Stimulated activated CD8-positive, alpha-beta memory T cell treated with anti-CD3 and anti-CD28 coated beads, Interleukin-15, amount 100 ng/mL, for 4 hours (primary cell): ENCODE measurements at regions not wholly inside any gene's neighbourhood (a gene's known extent, or its start where the extent isn't known, plus 50 kb on each side); places are given as distances from the start of the nearest gene placed in this dataset.
A peak's percentile ranks its signal among the peaks of the same experiment; 100 is the strongest.
"Not testable (repeated sequence)": the region's sequence is repeated elsewhere in the genome, so short reads cannot be mapped to it uniquely, and the experiment has no call there.

ENCODE experiments used
- DNase-seq, 2 donors: peaks; one replicate each; pipeline ENCODE4 v3.0.0-alpha.2; 2020; ENCODE audit warnings: low read depth in 2 of 2

DNA sequence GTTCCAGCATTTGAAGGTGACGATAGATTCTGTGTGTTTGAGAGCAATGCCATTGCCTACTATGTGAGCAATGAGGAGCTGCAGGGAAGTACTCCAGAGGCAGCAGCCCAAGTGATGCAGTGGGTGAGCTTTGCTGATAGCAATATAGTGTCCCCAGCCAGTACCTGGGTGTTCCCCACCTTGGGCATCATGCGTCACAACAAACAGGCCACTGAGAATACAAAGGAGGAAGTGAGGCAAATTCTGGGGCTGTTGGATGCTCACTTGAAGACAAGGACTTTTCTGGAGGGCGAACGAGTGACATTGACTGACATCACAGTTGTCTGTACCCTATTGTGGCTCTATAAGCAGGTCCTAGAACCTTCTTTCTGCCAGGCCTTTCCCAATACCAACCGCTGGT is 142.0 kb downstream of the PLS3 start:
- DNase-seq = no peak

DNA sequence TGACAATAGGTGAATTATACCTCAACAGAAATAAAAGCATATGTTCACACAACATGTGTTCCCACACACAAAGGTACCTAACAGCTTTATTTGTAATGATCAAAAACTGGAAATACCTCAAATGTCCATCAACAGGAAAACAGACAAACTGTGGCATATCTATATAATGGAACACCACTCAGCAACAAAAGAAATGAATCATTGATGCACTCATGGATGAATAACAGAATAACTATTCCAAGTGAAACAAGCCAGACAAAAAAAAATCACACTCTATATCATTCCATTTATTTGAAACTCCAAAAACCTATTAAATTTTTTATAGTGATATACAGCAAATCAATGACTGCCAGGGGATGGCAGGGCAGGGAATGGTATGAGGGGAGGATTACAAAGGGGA is 148.1 kb downstream of the PLS3 start:
- DNase-seq = no peak

DNA sequence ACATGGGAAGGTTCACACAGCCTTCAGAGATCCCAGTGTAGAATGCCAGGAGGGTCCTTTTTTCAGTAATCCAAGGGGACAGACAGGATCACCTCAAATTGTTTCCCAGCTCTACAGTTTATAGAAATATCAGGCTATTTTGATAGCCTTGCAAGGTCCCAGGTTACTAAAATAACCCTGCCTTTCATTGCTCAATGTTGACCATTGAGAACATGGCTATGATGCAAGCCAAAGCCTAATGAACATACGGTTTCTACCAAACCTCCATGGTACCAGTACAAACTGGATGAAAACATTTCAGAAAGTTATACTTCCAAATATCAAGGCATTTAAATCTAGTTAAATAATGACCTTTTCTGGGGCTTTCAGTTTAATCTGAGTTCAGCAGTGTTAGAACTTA is 151.5 kb downstream of the PLS3 start:
- no peak for DNase-seq

DNA sequence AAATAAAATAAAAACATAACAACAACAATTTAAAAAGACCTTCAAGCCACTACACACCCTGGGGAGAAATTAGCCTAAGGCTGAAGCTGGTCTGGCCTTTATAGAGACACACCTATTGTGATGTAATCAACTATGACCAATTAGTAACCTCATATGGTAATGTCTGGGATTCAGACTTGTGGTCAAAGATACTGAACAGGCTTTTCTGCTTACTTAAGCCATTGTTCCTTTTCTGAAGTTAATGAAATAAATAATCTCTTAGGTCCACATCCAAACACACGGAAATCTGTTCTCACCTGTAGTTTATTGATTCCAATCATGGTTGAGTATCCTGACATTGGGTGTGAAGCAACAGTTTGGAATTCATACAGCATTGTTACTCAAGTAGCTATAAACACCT is 152.5 kb downstream of the PLS3 start:
- DNase-seq = no peak

DNA sequence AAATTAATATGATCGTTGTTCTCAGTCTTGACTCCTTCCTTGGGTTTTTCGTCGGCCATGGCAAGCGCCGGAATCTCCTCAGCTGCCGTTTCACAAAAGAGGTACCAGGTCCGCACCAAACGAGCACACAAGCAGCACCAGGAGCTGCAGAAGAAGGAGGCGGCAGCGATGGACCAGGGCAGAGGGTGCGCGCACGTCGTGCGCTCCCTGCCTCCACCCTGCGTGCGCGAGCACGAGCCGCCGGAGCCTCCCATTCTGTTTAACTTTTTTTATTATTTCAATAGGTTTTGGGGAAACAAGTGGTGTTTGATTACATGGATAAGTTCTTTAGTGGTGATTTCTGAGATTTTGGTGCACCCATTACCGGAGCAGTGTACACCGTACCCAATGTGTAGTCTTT is 158.2 kb downstream of the PLS3 start:
- no peak for DNase-seq

DNA sequence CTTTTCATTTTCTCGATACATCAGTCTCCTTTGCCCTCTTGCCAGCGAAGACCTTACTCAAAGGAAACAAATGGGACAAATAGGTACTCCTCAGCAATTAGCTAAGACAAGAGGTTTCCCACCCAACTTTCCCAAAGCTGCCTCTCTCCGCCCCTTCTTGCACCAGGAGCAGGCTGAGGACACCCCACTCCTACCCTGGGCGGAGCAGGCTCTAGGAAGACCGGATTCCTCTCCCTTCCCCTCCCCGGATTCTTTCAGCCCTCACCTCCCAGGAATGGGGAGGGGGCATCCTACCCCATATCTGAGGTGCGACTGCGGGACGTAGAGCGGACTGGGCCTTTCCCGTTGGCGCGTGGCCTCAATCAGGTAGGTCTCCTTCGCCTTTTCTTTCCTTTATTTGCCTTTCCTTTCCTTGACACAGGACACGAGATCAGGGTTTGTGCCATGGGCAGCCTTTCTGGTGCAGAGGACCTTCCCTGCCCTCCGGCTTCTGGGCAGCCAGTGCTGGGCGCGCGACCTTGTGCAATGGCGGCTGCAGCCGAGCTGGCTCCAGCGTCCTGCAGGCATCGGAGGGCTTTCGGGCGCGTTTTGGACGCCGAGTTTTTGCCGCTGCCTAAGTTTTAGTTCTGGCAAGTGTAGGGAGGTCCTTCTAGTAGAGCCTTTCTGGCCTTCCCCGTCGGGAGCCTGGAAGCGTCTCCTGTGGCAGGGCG is 161.9 kb downstream of the PLS3 start:
- not testable (repeated sequence) for DNase-seq

DNA sequence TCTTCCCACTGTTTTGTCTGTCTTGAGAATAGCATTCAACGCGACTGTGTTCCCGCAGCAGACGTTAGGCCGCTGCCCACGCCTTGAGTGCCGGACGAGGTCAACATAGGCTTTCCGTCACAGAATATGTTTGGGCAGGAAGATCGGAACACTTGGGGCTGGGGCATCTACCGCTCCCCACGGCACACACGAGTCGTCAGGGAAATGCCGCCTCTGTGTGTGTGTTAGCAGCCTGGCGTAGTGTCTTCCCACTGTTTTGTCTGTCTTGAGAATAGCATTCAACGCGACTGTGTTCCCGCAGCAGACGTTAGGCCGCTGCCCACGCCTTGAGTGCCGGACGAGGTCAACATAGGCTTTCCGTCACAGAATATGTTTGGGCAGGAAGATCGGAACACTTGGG is 164.4 kb downstream of the PLS3 start:
- not testable (repeated sequence) for DNase-seq

DNA sequence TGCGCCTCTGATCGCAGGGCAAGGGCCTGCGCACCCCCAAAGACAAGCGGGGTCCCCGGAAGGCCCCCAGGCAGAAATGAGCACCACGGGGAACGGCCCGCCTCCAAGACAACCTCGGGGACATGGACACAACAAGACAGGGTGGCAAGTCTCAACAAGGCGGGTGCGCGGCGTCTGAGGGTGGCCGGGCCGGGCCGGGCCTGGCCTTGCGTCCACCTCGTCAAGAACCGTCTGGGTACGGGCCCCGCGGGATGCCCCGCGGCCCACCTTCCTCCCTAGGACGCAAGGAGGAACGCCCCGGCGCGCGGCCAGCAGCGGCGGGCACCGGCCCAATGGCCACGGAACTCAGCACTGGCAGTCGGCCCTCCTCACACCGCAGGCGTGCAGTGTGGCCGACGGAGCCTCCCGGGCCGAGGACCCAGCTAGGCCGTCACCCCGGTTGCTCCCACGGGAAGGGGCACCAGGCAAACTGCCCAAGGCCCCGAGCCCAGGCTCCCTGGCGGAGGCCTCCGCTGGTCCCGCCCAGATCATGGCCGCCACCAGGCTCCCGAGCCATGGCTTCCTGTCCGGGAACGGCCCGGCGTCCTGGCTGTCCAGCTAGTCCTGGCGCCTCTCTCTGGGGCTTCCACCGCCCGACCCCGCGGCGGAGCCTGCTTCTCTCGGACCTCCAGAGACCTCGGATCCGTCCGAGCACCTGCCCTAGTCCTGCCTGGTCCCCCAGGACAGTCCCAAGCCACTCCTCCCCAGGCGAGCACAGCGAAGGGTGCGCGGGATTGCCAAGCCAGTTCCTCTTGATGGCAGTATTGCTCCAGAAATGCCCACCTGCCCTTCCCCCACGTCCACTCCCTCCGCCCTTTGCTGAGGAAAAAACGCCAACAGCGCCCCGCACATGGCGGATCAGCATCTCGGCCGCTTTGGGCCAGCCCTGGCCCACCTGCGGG is 167.1 kb downstream of the PLS3 start:
- peak in 1 of 2 donors; percentile 13 for DNase-seq

DNA sequence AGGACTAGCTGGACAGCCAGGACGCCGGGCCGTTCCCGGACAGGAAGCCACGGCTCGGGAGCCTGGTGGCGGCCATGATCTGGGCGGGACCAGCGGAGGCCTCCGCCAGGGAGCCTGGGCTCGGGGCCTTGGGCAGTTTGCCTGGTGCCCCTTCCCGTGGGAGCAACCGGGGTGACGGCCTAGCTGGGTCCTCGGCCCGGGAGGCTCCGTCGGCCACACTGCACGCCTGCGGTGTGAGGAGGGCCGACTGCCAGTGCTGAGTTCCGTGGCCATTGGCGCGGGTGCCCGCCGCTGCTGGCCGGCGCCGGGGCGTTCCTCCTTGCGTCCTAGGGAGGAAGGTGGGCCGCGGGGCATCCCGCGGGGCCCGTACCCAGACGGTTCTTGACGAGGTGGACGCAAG is 171.6 kb downstream of the PLS3 start:
- DNase-seq = not testable (repeated sequence)

DNA sequence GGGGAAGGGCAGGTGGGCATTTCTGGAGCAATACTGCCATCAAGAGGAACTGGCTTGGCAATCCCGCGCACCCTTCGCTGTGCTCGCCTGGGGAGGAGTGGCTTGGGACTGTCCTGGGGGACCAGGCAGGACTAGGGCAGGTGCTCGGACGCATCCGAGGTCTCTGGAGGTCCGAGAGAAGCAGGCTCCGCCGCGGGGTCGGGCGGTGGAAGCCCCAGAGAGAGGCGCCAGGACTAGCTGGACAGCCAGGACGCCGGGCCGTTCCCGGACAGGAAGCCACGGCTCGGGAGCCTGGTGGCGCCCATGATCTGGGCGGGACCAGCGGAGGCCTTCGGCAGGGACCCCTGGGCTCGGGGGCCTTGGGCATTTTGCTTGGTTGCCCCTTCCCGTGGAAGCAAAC is 174.3 kb downstream of the PLS3 start:
- not testable (repeated sequence) for DNase-seq
